Tibial artery (tissue), 4 donors: ENCODE measurements at regions not wholly inside any gene's neighbourhood (a gene's known extent, or its start where the extent isn't known, plus 50 kb on each side); places are given as distances from the start of the nearest gene placed in this dataset.
A peak's percentile ranks its signal among the peaks of the same experiment; 100 is the strongest.

ENCODE experiments used
- DNase-seq, 2 donors: peaks; one replicate each; pipeline ENCODE4 v3.0.0-alpha.2; 2019
- H3K27ac ChIP-seq, 2 donors: fragments of 200-600 bp; sonication (generic) in 1 of 2; 1 replicate in 1 of 2; 2 replicates in 1 of 2; pipeline ENCODE4 v1.5.1; 2018 to 2019; ENCODE audit warnings: mild to moderate bottlenecking in 1 of 2
- H3K27me3 ChIP-seq, 2 donors: fragments of 200-600 bp; sonication (generic) in 1 of 2; one replicate each; pipeline versions ENCODE4 v1.5.1 to v1.6.0; 2016 to 2019
- H3K36me3 ChIP-seq, 3 donors: fragments of 200-600 bp; sonication (generic) in 2 of 3; one replicate each; pipeline ENCODE4 v1.5.1; 2016 to 2019; ENCODE audit warnings: mild to moderate bottlenecking in 2 of 3
- H3K4me1 ChIP-seq, 4 donors: fragments of 200-600 bp; sonication (generic) in 2 of 4; 1 replicate in 3 of 4; 2 replicates in 1 of 4; pipeline ENCODE4 v1.5.1; 2016 to 2019
- H3K4me3 ChIP-seq, 2 donors: fragments of 200-600 bp; sonication (generic) in 1 of 2; 1 replicate in 1 of 2; 2 replicates in 1 of 2; pipeline ENCODE4 v1.5.1; 2018 to 2019; ENCODE audit warnings: mild to moderate bottlenecking in 2 of 2
- H3K9me3 ChIP-seq, 3 donors: fragments of 200-600 bp; sonication (generic) in 1 of 3; one replicate each; pipeline ENCODE4 v1.5.1; 2016 to 2019
- intact Hi-C: fragments of 100-400 bp; cut with DNase I; formaldehyde crosslinking; loops from one replicate; pipeline ENCODE4 v1.15.0; 2023; ENCODE audit warnings: low total_unique reads
- TF ChIP-seq, protein P1 (sequence below), 2 experiments: fragments of 200-600 bp in 1 of 2; fragments of 450-650 bp in 1 of 2; IDR thresholded peaks; one replicate each; pipeline ENCODE4 v1.5.1; 2017 to 2019; ENCODE audit warnings: antibody characterized with exemption in 2 of 2, mild to moderate bottlenecking in 1 of 2, moderate library complexity in 1 of 2

DNA sequence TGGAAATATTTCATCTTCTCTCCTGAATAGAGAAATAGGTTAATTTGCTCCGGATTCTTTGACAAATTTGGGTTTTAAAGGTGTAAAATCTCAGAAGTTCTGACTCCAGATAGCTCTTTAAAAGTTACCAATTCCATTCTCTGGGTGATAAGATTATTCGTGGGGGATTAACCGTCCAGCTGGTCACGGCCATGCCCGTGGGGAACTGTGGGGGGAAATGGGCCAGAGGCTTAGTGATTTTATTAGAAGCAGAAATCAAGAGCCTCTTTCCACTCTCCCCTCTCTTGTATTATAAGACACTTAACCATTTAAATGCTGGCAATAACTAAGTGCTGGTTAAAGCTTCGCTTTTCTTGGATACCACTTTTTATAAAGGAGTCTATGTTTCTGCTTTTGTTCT, 376.4 kb upstream of the KAZN start:
- no peaks in the 10 kb centered on the region for H3K4me1 ChIP-seq
- intact Hi-C loops: no loop called here
- TF ChIP-seq, protein P1, sequence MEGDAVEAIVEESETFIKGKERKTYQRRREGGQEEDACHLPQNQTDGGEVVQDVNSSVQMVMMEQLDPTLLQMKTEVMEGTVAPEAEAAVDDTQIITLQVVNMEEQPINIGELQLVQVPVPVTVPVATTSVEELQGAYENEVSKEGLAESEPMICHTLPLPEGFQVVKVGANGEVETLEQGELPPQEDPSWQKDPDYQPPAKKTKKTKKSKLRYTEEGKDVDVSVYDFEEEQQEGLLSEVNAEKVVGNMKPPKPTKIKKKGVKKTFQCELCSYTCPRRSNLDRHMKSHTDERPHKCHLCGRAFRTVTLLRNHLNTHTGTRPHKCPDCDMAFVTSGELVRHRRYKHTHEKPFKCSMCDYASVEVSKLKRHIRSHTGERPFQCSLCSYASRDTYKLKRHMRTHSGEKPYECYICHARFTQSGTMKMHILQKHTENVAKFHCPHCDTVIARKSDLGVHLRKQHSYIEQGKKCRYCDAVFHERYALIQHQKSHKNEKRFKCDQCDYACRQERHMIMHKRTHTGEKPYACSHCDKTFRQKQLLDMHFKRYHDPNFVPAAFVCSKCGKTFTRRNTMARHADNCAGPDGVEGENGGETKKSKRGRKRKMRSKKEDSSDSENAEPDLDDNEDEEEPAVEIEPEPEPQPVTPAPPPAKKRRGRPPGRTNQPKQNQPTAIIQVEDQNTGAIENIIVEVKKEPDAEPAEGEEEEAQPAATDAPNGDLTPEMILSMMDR (IDR thresholded peaks at IDR 0.05): no peak
- DNase-seq: no peak
- peaks cover 0 to 6% of the 10 kb centered on the region in 2 donors for H3K27me3 ChIP-seq
- H3K4me3 ChIP-seq: no peak overlapping the region
- peaks cover 0 to 10% (median 7%) of the 10 kb centered on the region in 3 donors for H3K9me3 ChIP-seq
- no peaks in the 10 kb centered on the region for H3K36me3 ChIP-seq
- no peak overlapping the region for H3K27ac ChIP-seq

DNA sequence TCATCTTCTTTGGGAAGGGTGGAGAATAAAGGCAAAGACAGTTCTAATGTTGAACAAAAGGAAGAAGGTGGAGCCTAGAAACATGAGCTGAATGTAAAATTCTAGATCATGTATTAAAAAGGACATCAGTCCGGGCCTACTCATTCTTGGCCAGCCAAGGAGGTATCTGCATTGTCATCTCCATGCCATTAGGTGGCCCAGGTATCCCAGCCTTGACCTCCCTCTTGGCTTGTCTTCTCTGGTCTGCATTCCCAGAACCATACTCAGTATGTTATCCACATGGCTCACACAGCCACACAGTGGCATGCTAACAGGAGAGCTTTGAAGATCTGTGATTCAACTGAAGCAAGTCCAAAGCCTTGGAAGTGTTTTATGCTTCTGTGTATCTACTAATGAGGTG, 369.8 kb upstream of the KAZN start:
- TF ChIP-seq, protein P1 (IDR thresholded peaks at IDR 0.05): no peak
- no peak for DNase-seq
- intact Hi-C loops: no loop called here

DNA sequence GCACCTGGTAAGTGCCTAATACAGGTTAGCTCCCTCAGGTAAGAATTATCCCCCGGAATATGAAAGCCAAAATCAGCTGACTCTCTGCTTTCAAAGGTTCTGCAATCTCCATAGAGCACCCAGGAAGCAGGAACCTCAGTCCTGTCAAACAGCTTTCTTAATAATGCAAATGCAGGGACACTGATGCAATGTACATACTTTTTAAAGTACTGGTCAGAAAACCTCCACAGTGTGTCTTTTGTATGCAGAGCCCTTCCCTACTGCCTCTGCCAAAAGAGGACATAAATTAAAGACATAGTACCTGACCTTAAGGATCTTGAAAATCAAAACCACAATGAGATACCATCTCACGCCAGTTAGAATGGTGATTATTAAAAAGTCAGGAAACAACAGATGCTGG, 365.0 kb upstream of the KAZN start:
- no peaks in the 10 kb centered on the region for H3K4me1 ChIP-seq
- no peaks in the 10 kb centered on the region for H3K36me3 ChIP-seq
- H3K9me3 ChIP-seq: peaks cover 0 to 10% (median 5%) of the 10 kb centered on the region in 3 donors
- DNase-seq: no peak
- intact Hi-C loops: no loop called here
- H3K4me3 ChIP-seq: no peak overlapping the region
- TF ChIP-seq, protein P1 (IDR thresholded peaks at IDR 0.05): no peak
- no peak overlapping the region for H3K27ac ChIP-seq
- H3K27me3 ChIP-seq: peaks cover 0 to 3% of the 10 kb centered on the region in 2 donors

More for the DNA sequence above, 369.8 kb upstream of the KAZN start:
- no peak overlapping the region for H3K4me3 ChIP-seq
- peaks cover 0 to 6% of the 10 kb centered on the region in 2 donors for H3K27me3 ChIP-seq
- no peaks in the 10 kb centered on the region for H3K36me3 ChIP-seq
- no peak overlapping the region for H3K27ac ChIP-seq
- peaks cover 0 to 10% (median 10%) of the 10 kb centered on the region in 3 donors for H3K9me3 ChIP-seq
- no peaks in the 10 kb centered on the region for H3K4me1 ChIP-seq

DNA sequence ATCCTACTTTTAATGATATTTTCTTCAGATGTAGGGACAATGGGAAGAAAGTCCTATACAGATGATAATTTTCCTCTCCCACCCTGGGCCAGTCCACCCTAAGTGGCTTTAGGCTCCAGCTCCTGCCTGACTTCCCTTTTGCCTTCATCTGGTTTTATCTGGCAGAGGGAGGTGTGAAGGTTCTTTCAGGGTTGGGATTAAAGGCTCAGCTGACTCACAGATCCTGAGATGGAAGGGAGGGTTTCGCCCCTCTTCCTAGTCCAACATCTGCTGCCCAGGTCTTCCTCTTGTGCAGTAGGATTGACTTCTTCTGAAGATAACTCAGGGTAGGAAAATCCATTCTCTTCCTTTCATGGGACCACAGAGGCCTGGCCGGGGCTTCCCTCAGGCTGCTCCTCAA, 362.4 kb upstream of the KAZN start:
- H3K27ac ChIP-seq: no peak overlapping the region
- no peak for DNase-seq
- intact Hi-C loops: no loop called here
- no peaks in the 10 kb centered on the region for H3K4me1 ChIP-seq
- H3K27me3 ChIP-seq: peaks cover 0 to 5% of the 10 kb centered on the region in 2 donors
- TF ChIP-seq, protein P1 (IDR thresholded peaks at IDR 0.05): no peak
- H3K4me3 ChIP-seq: no peak overlapping the region
- H3K36me3 ChIP-seq: no peaks in the 10 kb centered on the region
- peaks cover 0 to 10% (median 5%) of the 10 kb centered on the region in 3 donors for H3K9me3 ChIP-seq

DNA sequence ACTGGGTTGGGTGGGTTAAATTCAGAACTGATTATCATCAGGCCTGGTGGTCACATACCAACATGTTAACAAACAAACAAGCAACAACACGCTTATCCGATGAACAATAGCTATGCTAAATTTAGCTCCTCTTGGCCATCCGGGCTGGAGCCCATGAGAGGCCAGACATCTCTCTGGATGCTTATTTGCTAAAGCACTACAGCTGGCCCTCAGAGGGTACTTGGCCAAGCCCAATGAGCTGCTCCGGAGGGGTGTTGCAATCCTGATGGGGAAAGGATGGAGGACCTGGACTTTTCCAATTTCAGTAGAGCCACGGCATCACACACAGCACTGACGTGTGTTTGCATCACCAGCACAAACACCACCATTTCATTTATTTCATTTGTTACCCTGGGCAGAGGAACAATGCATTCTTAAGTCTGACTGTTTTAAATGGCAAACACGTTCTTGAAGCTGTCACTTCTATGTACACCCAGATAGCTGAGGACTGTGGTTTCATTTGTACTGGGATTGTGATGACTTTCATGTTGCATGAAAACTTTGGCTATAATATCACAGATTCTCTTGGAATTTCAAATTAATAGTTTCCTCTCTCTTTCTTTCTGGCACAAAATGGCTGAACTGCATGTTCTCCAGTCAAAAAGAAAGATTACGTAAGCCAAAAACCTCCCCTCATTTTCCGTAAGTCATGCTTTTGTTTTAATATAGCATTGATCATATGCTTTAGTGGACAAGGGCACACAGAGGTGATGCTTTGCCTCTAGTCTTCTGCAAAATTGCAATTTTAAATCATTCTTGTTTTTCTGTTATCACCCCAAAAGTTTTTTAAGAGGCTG, 359.8 kb upstream of the KAZN start:
- DNase-seq: peak; percentile 60 to 73
- no peaks in the 10 kb centered on the region for H3K4me1 ChIP-seq
- no peaks in the 10 kb centered on the region for H3K9me3 ChIP-seq
- intact Hi-C loops: no loop called here
- H3K27me3 ChIP-seq: peaks cover 0 to 9% of the 10 kb centered on the region in 2 donors
- H3K27ac ChIP-seq: no peak overlapping the region
- no peak overlapping the region for H3K4me3 ChIP-seq
- TF ChIP-seq, protein P1 (IDR thresholded peaks at IDR 0.05): no peak
- no peaks in the 10 kb centered on the region for H3K36me3 ChIP-seq
